HT-29 (cell line): ENCODE measurements at regions not wholly inside any gene's neighbourhood (a gene's known extent, or its start where the extent isn't known, plus 50 kb on each side); places are given as distances from the start of the nearest gene placed in this dataset.
"Not testable (repeated sequence)": the region's sequence is repeated elsewhere in the genome, so short reads cannot be mapped to it uniquely, and the experiment has no call there.

ENCODE experiments used
- DNase-seq: peaks from one replicate; pipeline ENCODE4 v3.0.0-alpha.2; 2015; ENCODE audit warnings: low spot score

DNA sequence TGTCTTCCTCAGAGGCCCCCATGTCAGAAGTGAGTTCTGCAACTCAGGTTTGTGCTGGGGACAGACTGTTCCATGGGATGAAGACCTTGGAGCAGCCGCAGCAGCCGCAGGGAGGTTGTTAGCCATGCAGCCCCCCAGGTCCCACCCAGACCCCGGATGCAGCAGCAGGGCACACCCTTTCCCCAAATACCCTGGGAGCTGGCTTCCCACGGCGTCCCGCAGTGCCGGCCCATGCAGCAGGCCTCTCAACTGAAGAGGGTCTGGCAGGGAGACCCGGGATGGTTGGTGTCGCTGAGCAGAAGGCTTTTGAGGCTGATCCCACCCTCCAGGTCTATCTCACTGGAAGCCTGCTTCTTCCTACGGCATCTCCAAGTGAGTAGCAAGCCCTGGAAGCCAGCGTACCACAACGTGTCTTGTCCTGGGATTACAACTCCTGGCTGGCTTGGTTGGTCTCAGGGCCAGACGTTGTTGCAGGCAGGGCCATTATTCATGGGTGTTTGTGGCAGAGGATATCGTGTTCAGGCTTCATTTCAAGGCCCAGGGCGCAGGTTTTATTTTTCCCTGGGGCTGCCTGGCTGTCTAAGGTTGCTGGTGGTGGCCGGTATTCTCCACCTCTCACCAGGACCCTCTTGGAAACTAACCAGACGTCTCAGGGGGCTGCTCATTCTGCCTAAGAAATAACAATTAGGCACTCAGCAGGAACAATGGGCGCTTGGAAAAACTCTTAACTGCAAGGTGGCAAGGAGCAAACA, 223.2 kb downstream of the C16orf95 start:
- no peak for DNase-seq

- DNase-seq = no peak
Observed at GRCh38 chr16:87094556-87094865, 222.7 kb downstream of the C16orf95 start.

- DNase-seq = no peak
Observed at GRCh38 chr16:87095271-87095670, 221.9 kb downstream of the C16orf95 start.

DNA sequence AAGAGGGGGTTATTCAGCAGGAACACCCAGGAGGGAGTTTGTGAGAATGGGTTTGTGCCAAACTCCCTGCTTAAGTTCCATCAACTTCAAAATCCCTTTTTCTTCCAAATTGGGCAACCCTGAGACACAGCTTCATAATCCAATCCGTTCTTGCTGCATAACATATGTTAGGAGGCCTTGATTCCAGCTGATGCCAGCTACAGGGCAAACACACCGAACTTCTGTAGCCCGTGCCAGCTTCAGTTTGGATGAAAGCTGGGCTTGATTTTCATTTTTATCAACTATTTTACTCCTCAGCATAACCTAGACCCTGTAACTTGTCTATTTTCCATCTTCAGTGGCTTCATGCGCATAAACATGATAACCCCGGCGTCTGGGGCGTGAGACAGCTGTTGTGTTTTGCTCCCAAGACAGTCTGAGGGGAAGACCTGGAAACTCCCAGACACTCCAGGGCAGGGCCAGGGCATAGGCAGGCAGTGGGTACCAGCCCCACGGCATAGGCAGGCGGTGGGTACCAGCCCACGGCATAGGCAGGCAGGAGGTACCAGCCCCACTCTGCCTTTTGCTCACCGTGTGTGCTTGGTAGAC, 220.4 kb downstream of the C16orf95 start:
- no peak for DNase-seq

DNA sequence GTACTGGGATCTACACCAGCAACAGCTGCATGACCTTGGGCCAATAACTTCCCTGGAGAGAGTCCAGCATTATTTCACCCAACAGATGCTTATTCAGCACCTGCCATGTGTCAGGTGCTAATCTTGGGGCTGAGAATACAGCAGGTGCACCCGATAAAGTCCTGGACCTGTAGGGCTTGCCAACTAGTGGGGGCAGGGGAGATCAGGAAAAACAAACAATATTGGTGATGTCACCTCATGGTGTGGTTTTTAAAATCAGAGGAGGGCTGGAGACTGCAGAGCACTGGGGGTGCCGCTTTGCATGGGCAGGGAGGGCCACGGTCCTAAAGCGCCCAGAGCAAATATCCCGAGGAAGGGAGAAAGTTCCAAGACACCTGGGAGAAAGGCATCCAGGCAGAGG, 218.8 kb downstream of the C16orf95 start:
- no peak for DNase-seq

- DNase-seq = no peak
Observed at GRCh38 chr16:87098976-87099720, 218.0 kb downstream of the C16orf95 start.

DNA sequence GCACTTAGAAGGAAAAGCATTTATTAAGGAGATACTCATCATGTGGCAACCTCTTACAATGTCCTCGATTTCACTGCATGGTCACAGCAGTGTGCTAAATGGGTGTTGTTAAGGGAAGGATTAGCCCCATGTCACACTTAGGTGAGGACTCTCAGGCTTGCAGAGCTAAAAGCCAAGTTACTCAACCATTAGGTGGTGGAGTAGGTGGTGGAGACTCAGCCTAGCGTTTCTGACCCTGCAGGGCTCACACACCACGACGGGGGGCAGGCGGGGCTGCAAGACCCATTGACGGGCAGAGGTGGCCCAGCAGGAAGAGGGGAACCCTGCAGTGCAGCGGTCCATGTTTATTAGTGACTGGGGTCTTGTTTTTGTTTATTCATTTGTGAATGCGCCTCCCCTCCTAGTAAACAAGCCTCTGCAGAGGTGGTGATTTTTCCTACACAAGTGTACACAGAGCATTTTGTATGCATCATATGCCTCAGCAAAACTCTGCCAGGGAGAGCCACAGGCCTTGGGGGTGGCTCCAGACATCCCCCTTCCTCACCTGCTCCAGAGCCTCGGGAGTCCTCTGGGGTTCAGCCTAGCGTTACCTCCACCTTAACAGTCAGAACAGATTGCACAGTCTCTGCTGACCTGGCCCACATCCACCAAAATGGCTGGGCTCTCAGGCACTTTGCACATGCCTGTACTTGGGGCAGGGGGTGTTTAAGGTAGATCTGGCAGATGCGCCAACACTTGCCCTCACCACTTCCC, 216.7 kb downstream of the C16orf95 start:
- no peak for DNase-seq

DNA sequence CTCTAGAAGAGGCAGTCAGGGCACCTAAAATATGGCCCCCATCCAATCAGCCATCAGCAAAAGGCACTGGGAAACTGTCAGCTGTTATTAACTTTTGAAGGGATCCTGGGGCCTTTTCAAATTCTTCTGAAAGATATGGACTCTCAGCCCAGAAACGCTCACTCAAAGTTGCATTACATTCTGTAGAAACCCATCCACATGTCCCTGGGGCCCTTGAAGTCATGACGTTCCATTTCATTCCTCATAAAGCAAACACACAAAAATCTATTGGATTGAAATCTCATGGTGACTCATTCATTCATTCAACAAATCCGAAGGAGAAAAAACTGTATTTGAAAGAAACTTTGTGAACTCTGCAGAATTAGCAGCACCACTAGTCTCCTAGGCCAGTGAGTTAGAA, 215.3 kb downstream of the C16orf95 start:
- DNase-seq = no peak

- no peak for DNase-seq
Observed at GRCh38 chr16:87107201-87107600, 210.0 kb downstream of the C16orf95 start.

GRCh38 chr16:87108278-87108677, 208.9 kb downstream of the C16orf95 start:
- no peak for DNase-seq

DNA sequence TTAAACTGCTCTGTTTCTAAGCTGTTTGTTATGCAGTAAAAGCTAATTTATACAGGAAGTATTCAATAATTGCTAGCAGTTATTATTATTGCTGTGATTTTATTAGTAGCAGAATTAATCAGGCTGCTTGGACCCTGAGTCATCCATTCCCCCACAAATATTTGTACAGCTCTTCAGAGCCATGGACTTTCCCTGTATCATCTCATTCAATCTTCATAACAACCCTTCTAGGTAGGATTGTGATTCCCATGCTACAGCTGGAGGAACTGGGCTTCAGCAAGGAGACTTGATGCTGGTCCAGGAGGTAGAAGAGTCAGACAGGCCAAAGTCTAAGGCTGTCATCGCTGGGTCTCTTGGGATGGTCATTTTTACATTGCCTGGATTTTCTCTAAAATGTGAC, 208.3 kb downstream of the C16orf95 start:
- no peak for DNase-seq

DNA sequence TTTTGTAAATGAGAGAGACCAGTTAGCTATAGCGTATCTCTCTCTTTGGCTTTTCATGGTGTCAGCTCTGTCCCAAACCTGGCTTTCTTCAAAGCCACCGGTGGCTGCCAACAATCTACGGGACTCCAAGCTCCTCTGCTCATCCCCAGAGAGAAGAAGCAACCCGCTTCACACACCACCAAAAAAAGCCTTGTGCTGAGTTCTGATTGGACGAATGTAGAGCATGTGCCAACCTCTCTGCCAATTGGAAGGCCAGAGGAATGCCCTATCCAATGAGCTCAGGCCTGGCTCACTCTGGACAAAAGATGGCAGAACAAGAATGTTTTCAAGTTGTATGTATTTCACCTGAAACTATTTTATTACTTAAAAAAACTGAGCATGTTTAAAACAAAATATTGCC, 202.4 kb downstream of the C16orf95 start:
- DNase-seq = no peak

GRCh38 chr16:87115646-87116045, 201.5 kb downstream of the C16orf95 start:
- DNase-seq = no peak

DNA sequence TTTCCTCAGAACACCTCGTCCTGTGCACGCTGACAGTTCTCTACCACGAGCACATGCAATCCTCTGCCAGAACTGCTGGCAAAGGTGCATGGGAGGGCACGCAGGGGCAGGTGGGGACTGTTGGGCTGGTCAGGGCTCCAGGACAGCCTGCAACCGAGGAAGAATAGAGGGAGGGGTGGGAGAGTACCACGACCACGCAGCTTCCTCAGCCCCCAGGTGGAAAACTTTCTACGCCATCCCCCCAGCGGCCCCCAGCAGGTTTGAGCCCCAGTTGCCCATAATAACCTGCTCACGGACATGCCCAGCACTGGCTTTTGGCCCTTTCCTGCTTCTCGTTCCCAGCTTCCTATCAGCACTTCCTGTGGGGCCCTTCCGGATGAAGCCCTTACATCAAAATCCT, 199.3 kb downstream of the C16orf95 start:
- no peak for DNase-seq

DNA sequence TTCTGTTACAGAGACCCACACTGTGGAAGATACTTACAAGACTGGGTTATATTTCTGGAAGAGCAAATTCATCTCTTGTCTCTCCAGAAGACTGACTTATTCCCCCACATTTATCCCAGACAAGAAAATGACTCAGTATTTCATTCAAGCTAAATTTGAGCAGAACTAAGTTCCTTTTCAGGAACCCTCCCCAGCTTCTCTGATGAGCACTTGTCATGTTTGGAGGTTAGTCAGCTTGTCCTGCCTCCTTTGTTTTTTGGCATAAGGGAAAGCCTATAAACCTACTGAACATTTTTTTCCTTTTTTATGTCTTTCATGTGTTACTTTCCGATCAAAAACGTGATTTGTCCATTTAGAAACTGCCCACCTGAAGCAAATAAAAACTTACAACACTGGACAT, 198.0 kb downstream of the C16orf95 start:
- DNase-seq = no peak

DNA sequence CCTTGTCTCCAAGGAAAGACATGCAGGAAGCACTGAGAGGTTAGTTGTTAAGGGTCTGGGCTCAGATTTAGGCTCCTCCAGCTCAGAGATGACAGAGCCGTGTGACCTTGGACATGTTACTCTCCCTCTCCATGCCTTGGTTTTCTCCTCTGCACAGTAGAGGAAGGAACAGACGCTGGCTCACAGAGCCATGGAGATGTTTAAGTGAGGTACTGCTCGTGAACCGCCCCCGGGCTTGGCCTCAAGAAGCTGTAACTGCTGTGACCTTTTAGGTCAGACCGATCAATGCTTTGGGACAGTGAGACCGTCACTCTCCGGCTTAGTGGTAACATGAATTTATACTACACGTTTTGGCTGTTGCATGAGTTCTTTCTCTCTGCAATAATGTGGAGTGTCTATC, 197.4 kb downstream of the C16orf95 start:
- DNase-seq = no peak

DNA sequence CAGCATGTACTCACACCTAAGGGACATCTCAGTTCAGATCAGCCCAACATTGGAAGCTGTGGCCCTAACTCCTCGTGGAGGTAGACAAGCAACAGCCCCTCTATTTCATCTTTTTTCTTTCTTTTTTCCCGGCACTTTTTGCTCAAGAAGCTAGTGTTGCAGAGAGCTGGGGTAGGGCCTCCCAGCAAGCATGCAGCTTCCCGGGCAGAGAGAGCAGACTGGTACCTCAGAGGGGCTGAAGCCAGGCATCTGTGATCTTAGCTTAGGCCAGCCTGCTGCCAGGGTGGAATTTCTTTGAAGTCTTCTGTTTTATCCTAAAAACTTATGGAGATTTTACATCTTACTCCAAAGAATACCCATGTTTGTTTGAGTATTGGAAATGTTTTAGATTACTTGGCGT, 195.4 kb downstream of the C16orf95 start:
- DNase-seq = no peak

DNA sequence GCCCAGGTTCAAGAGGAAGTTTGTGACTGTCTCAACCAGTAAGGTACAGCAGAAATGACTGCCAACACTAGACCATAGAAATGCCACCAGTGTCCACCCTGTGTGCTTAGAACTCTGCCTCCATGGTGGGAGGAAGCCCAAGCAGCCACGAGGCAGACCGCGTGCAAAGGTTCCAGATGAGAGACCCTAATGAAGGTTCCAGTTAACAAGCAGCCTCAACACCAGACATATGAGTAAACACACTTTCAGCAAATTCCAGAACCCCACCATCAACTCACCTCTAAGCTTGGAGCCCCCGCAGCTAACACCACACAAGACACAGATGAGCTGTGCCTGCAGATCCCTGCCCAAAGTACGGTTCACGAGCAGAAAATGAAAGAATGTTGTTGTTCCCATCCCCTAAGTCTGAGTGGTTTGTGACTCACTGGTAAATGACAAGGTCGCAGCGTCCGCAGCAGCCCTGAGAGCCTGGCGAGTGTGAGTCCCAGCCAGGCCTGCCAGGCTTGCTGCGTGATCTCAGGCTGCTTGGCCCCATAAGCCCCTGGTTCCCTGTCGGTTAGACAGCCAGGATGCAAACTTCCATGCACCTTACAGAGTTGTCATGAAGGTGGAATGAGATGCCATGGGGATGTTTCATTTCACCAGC, 193.7 kb downstream of the C16orf95 start:
- DNase-seq = no peak

DNA sequence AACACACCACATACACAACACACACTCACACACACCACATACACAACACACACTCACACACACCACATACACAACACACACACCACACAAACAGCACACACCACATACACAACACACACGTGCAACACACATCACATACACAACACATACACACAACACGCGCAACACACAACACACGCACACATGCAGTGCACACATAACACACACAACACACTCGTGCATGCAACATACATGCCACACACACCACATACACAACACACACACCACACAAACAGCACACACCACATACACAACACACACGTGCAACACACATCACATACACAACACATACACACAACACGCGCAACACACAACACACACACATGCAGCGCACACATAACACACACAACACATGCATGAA, 192.8 kb downstream of the C16orf95 start:
- not testable (repeated sequence) for DNase-seq

DNA sequence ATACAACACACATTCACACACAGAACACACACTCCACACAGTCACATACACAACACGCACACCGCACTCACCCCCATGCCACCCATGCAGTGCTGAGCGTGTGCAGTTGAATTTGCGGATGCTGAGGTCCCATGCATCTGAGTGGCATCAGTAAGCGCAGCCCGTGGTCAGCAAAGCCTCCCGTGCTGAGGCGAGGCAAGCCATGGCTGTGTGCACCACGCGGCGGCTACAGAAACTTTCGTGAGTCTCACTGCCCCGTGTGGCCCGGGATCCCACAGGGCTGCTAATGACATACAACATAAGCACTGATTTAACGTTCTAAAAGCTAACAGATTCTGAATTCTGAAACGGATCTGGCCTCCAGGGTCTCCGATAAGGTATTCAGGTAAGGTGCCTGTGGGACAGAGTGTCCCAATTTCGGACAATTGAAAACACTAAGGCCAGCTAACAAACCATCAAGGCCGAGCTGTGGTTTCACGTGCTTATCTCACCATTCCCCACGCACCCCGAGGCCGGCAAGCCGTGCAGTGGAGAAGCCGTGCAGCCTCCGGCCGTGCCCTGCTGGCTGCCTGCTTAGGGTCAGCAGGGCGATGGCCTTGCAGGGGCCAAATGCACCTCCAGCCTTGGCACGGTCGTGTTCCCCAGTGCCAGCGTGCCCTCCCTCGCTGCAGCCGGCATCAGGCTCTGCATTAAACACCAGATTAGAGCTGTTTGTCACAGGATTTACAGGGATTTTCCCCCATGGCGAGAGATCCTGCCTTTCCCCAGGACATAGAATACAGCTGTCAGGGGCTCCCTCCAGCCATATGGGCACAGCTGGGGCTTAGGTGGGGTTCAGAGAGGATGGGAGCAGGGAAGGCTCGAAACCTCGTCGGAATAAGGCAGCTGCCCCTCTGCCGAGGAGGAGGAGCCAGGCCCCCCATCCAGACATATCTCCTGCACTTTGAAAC, 191.7 kb downstream of the C16orf95 start:
- DNase-seq = no peak
